ENCODE measurements at regions not wholly inside any gene's neighbourhood (a gene's known extent, or its start where the extent isn't known, plus 50 kb on each side); places are given as distances from the start of the nearest gene placed in this dataset.

- no peak for TF ChIP-seq TAF1 (IDR thresholded peaks at IDR 0.05; ENCODE audit: low read depth)
- TF ChIP-seq TEAD4 (IDR thresholded peaks at IDR 0.05), result no peak
- TF ChIP-seq CEBPB (IDR thresholded peaks at IDR 0.05), result no peak
- no peak for TF ChIP-seq RAD21 (IDR thresholded peaks at IDR 0.05; ENCODE audit: low read depth)
- TF ChIP-seq EP300 (IDR thresholded peaks at IDR 0.05; ENCODE audit: borderline replicate concordance), result no peak
- TF ChIP-seq NFIC (IDR thresholded peaks at IDR 0.05), result no peak
- TF ChIP-seq, protein P1, sequence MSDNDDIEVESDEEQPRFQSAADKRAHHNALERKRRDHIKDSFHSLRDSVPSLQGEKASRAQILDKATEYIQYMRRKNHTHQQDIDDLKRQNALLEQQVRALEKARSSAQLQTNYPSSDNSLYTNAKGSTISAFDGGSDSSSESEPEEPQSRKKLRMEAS (IDR thresholded peaks at IDR 0.05), result no peak
- no peak for TF ChIP-seq FOXM1 (IDR thresholded peaks at IDR 0.05; ENCODE audit: borderline replicate concordance, low read depth)
- TF ChIP-seq TCF12 (IDR thresholded peaks at IDR 0.05; ENCODE audit: low read depth), result no peak
- no peak for TF ChIP-seq YY1 (IDR thresholded peaks at IDR 0.05; ENCODE audit: low read depth)
- no peak for TF ChIP-seq EGR1 (IDR thresholded peaks at IDR 0.05)
- TF ChIP-seq ZBTB7A (IDR thresholded peaks at IDR 0.05; ENCODE audit: low read depth), result no peak
- TF ChIP-seq, protein P2, sequence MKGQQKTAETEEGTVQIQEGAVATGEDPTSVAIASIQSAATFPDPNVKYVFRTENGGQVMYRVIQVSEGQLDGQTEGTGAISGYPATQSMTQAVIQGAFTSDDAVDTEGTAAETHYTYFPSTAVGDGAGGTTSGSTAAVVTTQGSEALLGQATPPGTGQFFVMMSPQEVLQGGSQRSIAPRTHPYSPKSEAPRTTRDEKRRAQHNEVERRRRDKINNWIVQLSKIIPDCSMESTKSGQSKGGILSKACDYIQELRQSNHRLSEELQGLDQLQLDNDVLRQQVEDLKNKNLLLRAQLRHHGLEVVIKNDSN (IDR thresholded peaks at IDR 0.05), result no peak
- TF ChIP-seq CREB1 (IDR thresholded peaks at IDR 0.05; ENCODE audit: low read depth), result no peak
- TF ChIP-seq REST (IDR thresholded peaks at IDR 0.05; ENCODE audit: low read depth), result no peak
Measured at GRCh38 chr9:82613498-82613897, 449.4 kb downstream of the RASEF start.

DNA sequence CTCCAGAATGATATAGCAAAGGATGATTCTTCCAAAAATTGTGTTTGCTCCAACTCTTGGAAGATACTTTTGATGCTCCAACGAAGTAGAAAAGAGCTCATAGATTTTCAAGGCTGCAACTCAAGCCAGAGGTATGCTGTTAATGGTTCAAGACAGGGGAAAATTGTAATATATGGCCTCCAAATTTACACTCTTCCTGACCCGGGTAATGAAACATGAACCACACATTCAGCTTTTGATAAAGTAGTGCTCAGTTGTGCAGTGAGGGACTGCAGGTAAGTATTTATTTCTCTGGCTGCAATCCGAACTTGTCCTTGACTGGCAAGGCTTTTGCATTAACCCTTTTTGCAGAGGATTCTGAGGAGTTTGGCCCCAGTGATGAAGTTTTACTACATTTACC lies 446.4 kb downstream of the RASEF start:
- TF ChIP-seq EGR1 (IDR thresholded peaks at IDR 0.05) (no peak), EP300 (IDR thresholded peaks at IDR 0.05; ENCODE audit: borderline replicate concordance) (no peak), YY1 (IDR thresholded peaks at IDR 0.05; ENCODE audit: low read depth) (no peak), REST (IDR thresholded peaks at IDR 0.05; ENCODE audit: low read depth) (no peak), ZBTB7A (IDR thresholded peaks at IDR 0.05; ENCODE audit: low read depth) (no peak), RAD21 (IDR thresholded peaks at IDR 0.05; ENCODE audit: low read depth) (no peak), CEBPB (IDR thresholded peaks at IDR 0.05) (no peak), TAF1 (IDR thresholded peaks at IDR 0.05; ENCODE audit: low read depth) (no peak)

GRCh38 chr9:82621447-82621846 lies 441.5 kb downstream of the RASEF start:
- TF ChIP-seq CREB1 (IDR thresholded peaks at IDR 0.05; ENCODE audit: low read depth) (no peak), RAD21 (IDR thresholded peaks at IDR 0.05; ENCODE audit: low read depth) (no peak), TAF1 (IDR thresholded peaks at IDR 0.05; ENCODE audit: low read depth) (no peak), TCF12 (IDR thresholded peaks at IDR 0.05; ENCODE audit: low read depth) (no peak), EP300 (IDR thresholded peaks at IDR 0.05; ENCODE audit: borderline replicate concordance) (no peak), CEBPB (IDR thresholded peaks at IDR 0.05) (no peak), REST (IDR thresholded peaks at IDR 0.05; ENCODE audit: low read depth) (no peak), FOXM1 (IDR thresholded peaks at IDR 0.05; ENCODE audit: borderline replicate concordance, low read depth) (no peak), YY1 (IDR thresholded peaks at IDR 0.05; ENCODE audit: low read depth) (no peak), EGR1 (IDR thresholded peaks at IDR 0.05) (no peak), ZBTB7A (IDR thresholded peaks at IDR 0.05; ENCODE audit: low read depth) (no peak), NFIC (IDR thresholded peaks at IDR 0.05) (no peak), TEAD4 (IDR thresholded peaks at IDR 0.05) (no peak)
- TF ChIP-seq, protein P2 (IDR thresholded peaks at IDR 0.05), result no peak
- TF ChIP-seq, protein P1 (IDR thresholded peaks at IDR 0.05), result no peak

DNA sequence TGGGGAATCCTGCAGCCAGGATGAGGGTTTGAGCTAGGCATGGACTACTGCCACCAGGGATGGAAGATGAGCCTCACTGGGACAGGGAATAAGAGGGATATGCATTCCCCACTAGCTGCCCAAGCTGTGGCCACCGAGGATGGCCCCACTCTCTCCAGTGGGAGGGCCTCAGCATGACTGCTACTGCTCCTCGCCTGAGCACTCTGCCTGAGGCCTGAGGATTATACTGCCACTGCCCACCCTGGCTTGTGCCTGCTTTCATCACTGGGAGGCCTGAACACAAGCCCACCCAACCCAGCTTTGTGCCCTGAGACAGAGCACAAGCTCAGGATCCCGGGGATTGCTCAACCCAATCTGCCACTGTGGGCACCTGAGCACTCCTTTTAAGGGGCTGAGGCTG lies 425.6 kb downstream of the RASEF start:
- TF ChIP-seq, protein P1 (IDR thresholded peaks at IDR 0.05), result no peak
- TF ChIP-seq TAF1 (IDR thresholded peaks at IDR 0.05; ENCODE audit: low read depth), result no peak
- no peak for TF ChIP-seq NFIC (IDR thresholded peaks at IDR 0.05)
- TF ChIP-seq ZBTB7A (IDR thresholded peaks at IDR 0.05; ENCODE audit: low read depth), result no peak
- no peak for TF ChIP-seq EP300 (IDR thresholded peaks at IDR 0.05; ENCODE audit: borderline replicate concordance)
- TF ChIP-seq CREB1 (IDR thresholded peaks at IDR 0.05; ENCODE audit: low read depth), result no peak
- TF ChIP-seq CEBPB (IDR thresholded peaks at IDR 0.05), result no peak
- no peak for TF ChIP-seq TEAD4 (IDR thresholded peaks at IDR 0.05)
- TF ChIP-seq TCF12 (IDR thresholded peaks at IDR 0.05; ENCODE audit: low read depth), result no peak
- no peak for TF ChIP-seq FOXM1 (IDR thresholded peaks at IDR 0.05; ENCODE audit: borderline replicate concordance, low read depth)
- TF ChIP-seq REST (IDR thresholded peaks at IDR 0.05; ENCODE audit: low read depth), result no peak
- no peak for TF ChIP-seq EGR1 (IDR thresholded peaks at IDR 0.05)

Measured in Ishikawa (cell line).